Sigmoid colon (tissue), 3 donors: ENCODE measurements at regions not wholly inside any gene's neighbourhood (a gene's known extent, or its start where the extent isn't known, plus 50 kb on each side); places are given as distances from the start of the nearest gene placed in this dataset.

ENCODE experiments used
- CTCF ChIP-seq, 4 experiments: fragments of 450-650 bp in 3 of 4; fragments of 200-600 bp in 1 of 4; IDR thresholded peaks; one replicate each; pipeline ENCODE4 v1.5.1; 2016 to 2019; ENCODE audit warnings: antibody characterized with exemption in 4 of 4, mild to moderate bottlenecking in 3 of 4, moderate library complexity in 2 of 4
- POLR2A ChIP-seq, 2 donors: fragments of 450-650 bp; IDR thresholded peaks; one replicate each; pipeline ENCODE4 v1.6.1; 2016; ENCODE audit warnings: antibody characterized with exemption in 2 of 2, mild to moderate bottlenecking in 2 of 2, moderate library complexity in 2 of 2

GRCh38 chr11:70848243-70848750 lies 404.1 kb downstream of the SHANK2 start:
- no peak for TF ChIP-seq POLR2A (IDR thresholded peaks at IDR 0.05)
- no peak for TF ChIP-seq CTCF (IDR thresholded peaks at IDR 0.05)
